ENCODE measurements at regions not wholly inside any gene's neighbourhood (a gene's known extent, or its start where the extent isn't known, plus 50 kb on each side); places are given as distances from the start of the nearest gene placed in this dataset.
"Not testable (repeated sequence)": the region's sequence is repeated elsewhere in the genome, so short reads cannot be mapped to it uniquely, and the experiment has no call there.

GRCh38 chr2:117621326-117621725, 193.2 kb upstream of the DDX18 start:
- TF ChIP-seq, protein P1, sequence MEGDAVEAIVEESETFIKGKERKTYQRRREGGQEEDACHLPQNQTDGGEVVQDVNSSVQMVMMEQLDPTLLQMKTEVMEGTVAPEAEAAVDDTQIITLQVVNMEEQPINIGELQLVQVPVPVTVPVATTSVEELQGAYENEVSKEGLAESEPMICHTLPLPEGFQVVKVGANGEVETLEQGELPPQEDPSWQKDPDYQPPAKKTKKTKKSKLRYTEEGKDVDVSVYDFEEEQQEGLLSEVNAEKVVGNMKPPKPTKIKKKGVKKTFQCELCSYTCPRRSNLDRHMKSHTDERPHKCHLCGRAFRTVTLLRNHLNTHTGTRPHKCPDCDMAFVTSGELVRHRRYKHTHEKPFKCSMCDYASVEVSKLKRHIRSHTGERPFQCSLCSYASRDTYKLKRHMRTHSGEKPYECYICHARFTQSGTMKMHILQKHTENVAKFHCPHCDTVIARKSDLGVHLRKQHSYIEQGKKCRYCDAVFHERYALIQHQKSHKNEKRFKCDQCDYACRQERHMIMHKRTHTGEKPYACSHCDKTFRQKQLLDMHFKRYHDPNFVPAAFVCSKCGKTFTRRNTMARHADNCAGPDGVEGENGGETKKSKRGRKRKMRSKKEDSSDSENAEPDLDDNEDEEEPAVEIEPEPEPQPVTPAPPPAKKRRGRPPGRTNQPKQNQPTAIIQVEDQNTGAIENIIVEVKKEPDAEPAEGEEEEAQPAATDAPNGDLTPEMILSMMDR (IDR thresholded peaks at IDR 0.05; ENCODE audit: unreplicated experiment) = no peak
- Mint-ChIP-seq H3K9me3 (ENCODE audit: unreplicated experiment) (peaks cover 10% of the 10 kb centered on the region), H3K4me3 (ENCODE audit: unreplicated experiment) (no peak overlapping the region), H3K27me3 (ENCODE audit: insufficient read depth, unreplicated experiment) (no peaks in the 10 kb centered on the region), H3K4me1 (ENCODE audit: insufficient read depth, unreplicated experiment) (no peaks in the 10 kb centered on the region), H3K27ac (ENCODE audit: low read depth, unreplicated experiment) (no peak overlapping the region), H3K36me3 (ENCODE audit: insufficient read depth, unreplicated experiment) (no peaks in the 10 kb centered on the region)
- intact Hi-C loops (cut with micrococcal nuclease) = no loop called here
- DNase-seq (ENCODE audit: unreplicated experiment) = no peak
- CTCF ChIA-PET = no interaction called here
- POLR2A ChIA-PET = no interaction called here
- no TSS peak for BruUV-seq (replicated peaks)

- H3K4me3 Mint-ChIP-seq (ENCODE audit: unreplicated experiment); H3K27ac Mint-ChIP-seq (ENCODE audit: low read depth, unreplicated experiment); H3K27me3 Mint-ChIP-seq (ENCODE audit: insufficient read depth, unreplicated experiment); CTCF ChIA-PET; DNase-seq (ENCODE audit: unreplicated experiment); POLR2A ChIA-PET; H3K4me1 Mint-ChIP-seq (ENCODE audit: insufficient read depth, unreplicated experiment); H3K36me3 Mint-ChIP-seq (ENCODE audit: insufficient read depth, unreplicated experiment); H3K9me3 Mint-ChIP-seq (ENCODE audit: unreplicated experiment); intact Hi-C loops (cut with micrococcal nuclease); BruUV-seq (replicated peaks): not testable (repeated sequence)
Measured at GRCh38 chr2:117623175-117623574, 191.3 kb upstream of the DDX18 start.

GRCh38 chr2:117631152-117631945, 183.1 kb upstream of the DDX18 start:
- H3K9me3 Mint-ChIP-seq (ENCODE audit: unreplicated experiment) = peaks cover 16% of the 10 kb centered on the region
- POLR2A ChIA-PET = no interaction called here
- BruUV-seq (replicated peaks) = no TSS peak
- H3K4me1 Mint-ChIP-seq (ENCODE audit: insufficient read depth, unreplicated experiment) = no peaks in the 10 kb centered on the region
- H3K4me3 Mint-ChIP-seq (ENCODE audit: unreplicated experiment) = no peak overlapping the region
- H3K36me3 Mint-ChIP-seq (ENCODE audit: insufficient read depth, unreplicated experiment) = no peaks in the 10 kb centered on the region
- no peaks in the 10 kb centered on the region for H3K27me3 Mint-ChIP-seq (ENCODE audit: insufficient read depth, unreplicated experiment)
- CTCF ChIA-PET = no interaction called here
- H3K27ac Mint-ChIP-seq (ENCODE audit: low read depth, unreplicated experiment) = no peak overlapping the region
- intact Hi-C loops (cut with micrococcal nuclease) = no loop called here
- no peak for DNase-seq (ENCODE audit: unreplicated experiment)
- TF ChIP-seq, protein P1 (IDR thresholded peaks at IDR 0.05; ENCODE audit: unreplicated experiment) = no peak

- Mint-ChIP-seq H3K4me1 (ENCODE audit: insufficient read depth, unreplicated experiment) (no peaks in the 10 kb centered on the region), H3K27me3 (ENCODE audit: insufficient read depth, unreplicated experiment) (no peaks in the 10 kb centered on the region), H3K4me3 (ENCODE audit: unreplicated experiment) (no peak overlapping the region), H3K36me3 (ENCODE audit: insufficient read depth, unreplicated experiment) (no peaks in the 10 kb centered on the region), H3K9me3 (ENCODE audit: unreplicated experiment) (peaks cover 24% of the 10 kb centered on the region), H3K27ac (ENCODE audit: low read depth, unreplicated experiment) (no peak overlapping the region)
- BruUV-seq (replicated peaks) = no TSS peak
- CTCF ChIA-PET = no interaction called here
- TF ChIP-seq, protein P1 (IDR thresholded peaks at IDR 0.05; ENCODE audit: unreplicated experiment) = no peak
- DNase-seq (ENCODE audit: unreplicated experiment) = no peak
- POLR2A ChIA-PET = no interaction called here
- intact Hi-C loops (cut with micrococcal nuclease) = no loop called here
Measured at GRCh38 chr2:117635481-117635880, 179.0 kb upstream of the DDX18 start.
